Neuronal stem cell (in vitro differentiated cells): ENCODE measurements at regions not wholly inside any gene's neighbourhood (a gene's known extent, or its start where the extent isn't known, plus 50 kb on each side); places are given as distances from the start of the nearest gene placed in this dataset.
"Not testable (repeated sequence)": the region's sequence is repeated elsewhere in the genome, so short reads cannot be mapped to it uniquely, and the experiment has no call there.

Experiments
- DNase-seq: peaks from one replicate; pipeline ENCODE4 v3.0.0-alpha.2; 2013; ENCODE audit warnings: low spot score
- H2AFZ ChIP-seq: one replicate; pipeline ENCODE4 v1.6.1; 2013; ENCODE audit warnings: mild to moderate bottlenecking, low read length, inconsistent platforms
- H2AK5ac ChIP-seq: 2 replicates; pipeline ENCODE4 v1.6.1; 2013; ENCODE audit warnings: low read depth, mild to moderate bottlenecking, inconsistent platforms, low read length, moderate library complexity, mixed read lengths
- H2BK120ac ChIP-seq: 2 replicates; pipeline ENCODE4 v1.6.1; 2013; ENCODE audit warnings: low read depth, mild to moderate bottlenecking, inconsistent platforms, low read length, moderate library complexity, mixed read lengths
- H2BK12ac ChIP-seq: one replicate; pipeline ENCODE4 v1.6.1; 2013; ENCODE audit warnings: low read length, inconsistent platforms
- H2BK15ac ChIP-seq: 2 replicates; pipeline ENCODE4 v1.6.1; 2013; ENCODE audit warnings: mild to moderate bottlenecking, low read length, inconsistent platforms, mixed read lengths
- H2BK5ac ChIP-seq: one replicate; pipeline ENCODE4 v1.6.1; 2013; ENCODE audit warnings: inconsistent platforms, mild to moderate bottlenecking, low read length, moderate library complexity
- H3K14ac ChIP-seq: one replicate; pipeline ENCODE4 v1.6.1; 2013; ENCODE audit warnings: low read length, inconsistent platforms
- H3K18ac ChIP-seq: 2 replicates; pipeline ENCODE4 v1.6.1; 2013; ENCODE audit warnings: low read length, inconsistent platforms
- H3K23ac ChIP-seq: 2 replicates; pipeline ENCODE4 v1.6.1; 2013; ENCODE audit warnings: low read depth, mild to moderate bottlenecking, mixed read lengths, low read length, inconsistent platforms; ENCODE audit not compliant: poor library complexity
- H3K27ac ChIP-seq: replicated peaks from 3 replicates; pipeline ENCODE4 v1.5.1; 2013; ENCODE audit warnings: low read length, inconsistent platforms
- H3K27me3 ChIP-seq, 3 experiments: 2 replicates each; pipeline ENCODE4 v1.6.1; 2013; ENCODE audit warnings: low read length in 3 of 3, mild to moderate bottlenecking in 2 of 3, inconsistent platforms in 1 of 3, low read depth in 1 of 3, mixed read lengths in 1 of 3, moderate library complexity in 1 of 3; ENCODE audit not compliant: control insufficient read depth in 3 of 3, insufficient read depth in 3 of 3
- H3K36me3 ChIP-seq, 2 donors: replicated peaks in 1 of 2; 2 replicates each; pipeline ENCODE4 v1.6.1; 2013; ENCODE audit warnings: low read length in 2 of 2; ENCODE audit not compliant: control insufficient read depth in 2 of 2, insufficient read depth in 2 of 2
- H3K4ac ChIP-seq: 2 replicates; pipeline ENCODE4 v1.6.1; 2013; ENCODE audit warnings: inconsistent platforms, mild to moderate bottlenecking, low read length, moderate library complexity
- H3K4me1 ChIP-seq, 2 donors: 1 replicate in 1 of 2; 2 replicates in 1 of 2; pipeline ENCODE4 v1.6.1; 2013; ENCODE audit warnings: low read length in 2 of 2, low read depth in 1 of 2; ENCODE audit not compliant: control insufficient read depth in 2 of 2, insufficient read depth in 1 of 2
- H3K4me2 ChIP-seq: one replicate; pipeline ENCODE4 v1.6.1; 2013; ENCODE audit warnings: mild to moderate bottlenecking, low read length, inconsistent platforms; ENCODE audit not compliant: insufficient read depth, poor library complexity, severe bottlenecking
- H3K4me3 ChIP-seq, 2 donors: 2 replicates each; pipeline ENCODE4 v1.5.1; 2013; ENCODE audit warnings: low read length in 2 of 2, mild to moderate bottlenecking in 2 of 2, inconsistent platforms in 1 of 2, moderate library complexity in 1 of 2
- H3K79me1 ChIP-seq: one replicate; pipeline ENCODE4 v1.6.1; 2013; ENCODE audit warnings: low read depth, mild to moderate bottlenecking, inconsistent platforms, low read length, moderate library complexity
- H3K9ac ChIP-seq: one replicate; pipeline ENCODE4 v1.6.1; 2013; ENCODE audit warnings: mild to moderate bottlenecking, low read depth, low read length, inconsistent platforms; ENCODE audit not compliant: poor library complexity
- H3K9me3 ChIP-seq, 2 donors: replicated peaks in 1 of 2; 2 replicates each; pipeline versions ENCODE3 to v1.6.1; 2013; ENCODE audit warnings: low read length in 2 of 2, mild to moderate bottlenecking in 2 of 2, inconsistent platforms in 1 of 2, low read depth in 1 of 2, mixed read lengths in 1 of 2, moderate library complexity in 1 of 2; ENCODE audit not compliant: control insufficient read depth in 2 of 2, insufficient read depth in 1 of 2
- H4K8ac ChIP-seq: one replicate; pipeline ENCODE4 v1.6.1; 2013; ENCODE audit warnings: low read depth, mild to moderate bottlenecking, inconsistent platforms, low read length, moderate library complexity
- H4K91ac ChIP-seq: one replicate; pipeline ENCODE4 v1.6.1; 2013; ENCODE audit warnings: low read length, low read depth, mild to moderate bottlenecking, inconsistent platforms; ENCODE audit not compliant: poor library complexity
- WGBS, 2 donors: extraction: QIAGEN DNeasy Blood & Tissue Kit; methylation state at CpG; one replicate each; pipeline ENCODE4 v1.1.7; 2013; ENCODE audit warnings: missing lambda C conversion rate in 2 of 2, mixed read lengths in 1 of 2; ENCODE audit not compliant: insufficient read length in 2 of 2, insufficient replicate concordance in 1 of 2; ENCODE audit errors: extremely low coverage in 2 of 2; 5-methylcytosine and 5-hydroxymethylcytosine counted together

DNA sequence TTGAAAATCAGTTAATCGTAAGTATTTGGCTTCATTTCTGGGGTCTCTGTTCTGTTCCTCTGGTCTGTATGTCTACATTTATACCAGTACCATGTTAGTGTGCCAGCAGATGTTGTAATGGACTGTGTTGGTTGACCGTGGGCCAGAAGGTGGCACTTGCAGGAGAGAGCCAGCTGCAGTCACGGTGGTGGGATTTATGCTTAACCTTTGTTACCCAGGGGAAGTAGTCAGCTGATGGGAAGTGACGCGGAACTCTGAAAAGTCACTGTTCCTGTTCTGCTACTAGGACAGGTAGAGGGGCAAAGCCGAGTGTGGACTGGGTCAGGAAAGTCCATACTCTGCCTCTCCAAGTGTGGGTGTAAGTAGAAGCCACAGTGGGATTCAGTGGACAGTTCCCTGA is 420.4 kb upstream of the NDN start:
- H3K36me3 ChIP-seq, H3K4ac ChIP-seq, H4K8ac ChIP-seq, H2AFZ ChIP-seq, H2BK5ac ChIP-seq, H3K27ac ChIP-seq, H3K23ac ChIP-seq, H2BK12ac ChIP-seq, H3K79me1 ChIP-seq, H3K27me3 ChIP-seq, H3K4me3 ChIP-seq, H2BK120ac ChIP-seq, H3K4me1 ChIP-seq, H3K4me2 ChIP-seq, H2AK5ac ChIP-seq, H3K9ac ChIP-seq, H3K18ac ChIP-seq, H3K9me3 ChIP-seq, H2BK15ac ChIP-seq, H4K91ac ChIP-seq, H3K14ac ChIP-seq, DNase-seq: not testable (repeated sequence)
- WGBS, 2 donors = no CpG with 5 or more reads among the region's 6 CpGs

DNA sequence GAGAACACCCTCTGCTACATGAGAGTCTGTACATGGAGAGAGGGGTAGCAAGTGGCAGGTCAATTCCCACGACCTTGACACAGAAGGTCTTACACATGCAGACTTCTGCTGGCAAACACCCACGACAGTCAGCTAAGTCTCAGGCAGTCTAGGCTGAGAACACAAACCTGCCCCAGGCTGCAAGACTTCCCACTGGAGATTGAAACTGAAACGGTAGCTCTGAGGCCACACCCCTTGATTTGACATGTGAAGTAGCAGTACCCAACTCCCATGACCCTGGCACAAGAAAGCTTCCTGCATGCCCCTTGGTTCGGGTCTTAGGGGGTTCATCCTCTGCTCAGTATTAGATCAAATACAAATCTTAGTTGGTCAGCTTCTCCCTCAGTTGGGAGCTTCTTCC is 420.8 kb upstream of the NDN start:
- not testable (repeated sequence) for H3K14ac ChIP-seq, DNase-seq, H3K18ac ChIP-seq, H2BK5ac ChIP-seq, H3K23ac ChIP-seq, H2BK15ac ChIP-seq, H3K9me3 ChIP-seq, H3K27me3 ChIP-seq, H2BK12ac ChIP-seq, H4K8ac ChIP-seq, H3K27ac ChIP-seq, H3K79me1 ChIP-seq, H3K4ac ChIP-seq, H2BK120ac ChIP-seq, H3K4me1 ChIP-seq, H3K9ac ChIP-seq, H2AFZ ChIP-seq, H3K4me2 ChIP-seq, H3K36me3 ChIP-seq, H3K4me3 ChIP-seq, H2AK5ac ChIP-seq, H4K91ac ChIP-seq
- no CpG with 5 or more reads among the region's 4 CpGs for WGBS, 2 donors

DNA sequence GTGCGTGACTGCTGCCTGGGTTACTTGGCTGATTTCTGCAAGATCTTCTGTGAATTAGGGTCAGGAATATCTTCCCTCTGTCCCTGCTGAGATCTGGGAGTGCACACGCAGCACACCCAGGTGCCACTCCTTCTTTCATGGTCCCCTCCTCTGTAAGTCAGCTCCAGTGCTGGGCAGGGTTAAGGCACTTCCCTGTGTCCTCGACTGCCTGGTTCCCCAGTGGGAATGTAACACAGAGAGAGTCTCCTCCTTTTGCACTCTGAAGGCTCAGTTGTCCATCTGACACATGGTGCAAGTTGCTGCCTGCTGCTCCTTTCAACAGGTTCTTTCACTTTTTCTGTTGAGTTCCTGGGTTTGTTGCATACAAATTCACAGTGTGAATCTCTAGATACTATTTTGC is 421.2 kb upstream of the NDN start:
- not testable (repeated sequence) for H3K9ac ChIP-seq, H3K18ac ChIP-seq, H3K27me3 ChIP-seq, H2BK5ac ChIP-seq, H3K4me3 ChIP-seq, H2BK120ac ChIP-seq, H3K79me1 ChIP-seq, H2BK12ac ChIP-seq, H3K23ac ChIP-seq, H3K36me3 ChIP-seq, H3K4me2 ChIP-seq, H4K91ac ChIP-seq, H3K9me3 ChIP-seq, H3K4ac ChIP-seq, H2AK5ac ChIP-seq, H2BK15ac ChIP-seq, H3K27ac ChIP-seq, H2AFZ ChIP-seq, H3K4me1 ChIP-seq, H4K8ac ChIP-seq, DNase-seq, H3K14ac ChIP-seq
- no CpG with 5 or more reads among the region's 3 CpGs for WGBS, 2 donors

GRCh38 chr15:24139622-24140021 is 452.5 kb upstream of the NDN start:
- H3K18ac ChIP-seq, H3K9ac ChIP-seq, DNase-seq, H3K4me1 ChIP-seq, H2BK12ac ChIP-seq, H3K9me3 ChIP-seq, H3K4ac ChIP-seq, H3K4me3 ChIP-seq, H2BK5ac ChIP-seq, H3K36me3 ChIP-seq, H4K91ac ChIP-seq, H3K14ac ChIP-seq, H2BK15ac ChIP-seq, H2AK5ac ChIP-seq, H3K79me1 ChIP-seq, H3K27ac ChIP-seq, H2BK120ac ChIP-seq, H4K8ac ChIP-seq, H3K23ac ChIP-seq, H2AFZ ChIP-seq, H3K27me3 ChIP-seq, H3K4me2 ChIP-seq: not testable (repeated sequence)
- WGBS, 2 donors = no CpG with 5 or more reads among the region's 8 CpGs
